ENCODE measurements at regions not wholly inside any gene's neighbourhood (a gene's known extent, or its start where the extent isn't known, plus 50 kb on each side); places are given as distances from the start of the nearest gene placed in this dataset.

DNA sequence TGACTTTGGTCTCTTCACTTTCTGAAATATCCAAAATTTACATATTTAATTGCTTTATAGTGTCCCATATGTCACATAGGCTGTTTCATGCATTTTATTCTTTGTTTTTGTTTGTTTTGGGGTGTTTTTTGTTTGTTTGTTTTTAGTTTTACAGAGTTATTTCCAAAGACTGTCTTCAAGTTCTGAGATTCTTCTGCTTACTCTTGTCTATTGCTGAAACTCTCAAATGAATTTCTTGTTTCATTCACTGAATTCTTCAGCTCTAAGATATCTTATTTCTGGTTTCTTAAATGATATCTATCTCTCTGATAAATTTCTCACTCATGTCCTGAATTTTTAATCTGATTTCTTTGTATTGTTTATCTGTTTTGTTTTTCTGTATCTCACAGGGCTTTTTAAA lies 412.0 kb upstream of the ATP2B1 start:
- DNase-seq = no peak

DNA sequence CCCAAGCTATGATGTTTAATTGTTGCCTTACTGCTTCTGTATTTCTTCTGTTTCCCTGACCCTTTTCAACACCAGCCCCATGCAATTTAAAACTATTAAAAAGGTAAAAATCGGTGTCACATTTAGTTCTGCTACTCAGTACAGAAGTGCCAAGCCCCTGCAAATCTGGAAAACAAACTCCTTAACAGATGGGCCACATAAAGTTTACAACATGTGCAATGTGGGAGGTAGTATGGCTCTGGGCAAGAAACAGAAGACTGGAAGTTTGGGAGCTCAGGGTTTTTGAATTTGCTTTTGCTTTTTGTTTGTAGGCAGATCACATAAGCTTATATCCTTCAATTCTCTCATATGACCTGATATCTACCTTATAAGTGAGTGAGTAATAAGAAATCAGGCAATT lies 404.0 kb upstream of the ATP2B1 start:
- DNase-seq = no peak

DNA sequence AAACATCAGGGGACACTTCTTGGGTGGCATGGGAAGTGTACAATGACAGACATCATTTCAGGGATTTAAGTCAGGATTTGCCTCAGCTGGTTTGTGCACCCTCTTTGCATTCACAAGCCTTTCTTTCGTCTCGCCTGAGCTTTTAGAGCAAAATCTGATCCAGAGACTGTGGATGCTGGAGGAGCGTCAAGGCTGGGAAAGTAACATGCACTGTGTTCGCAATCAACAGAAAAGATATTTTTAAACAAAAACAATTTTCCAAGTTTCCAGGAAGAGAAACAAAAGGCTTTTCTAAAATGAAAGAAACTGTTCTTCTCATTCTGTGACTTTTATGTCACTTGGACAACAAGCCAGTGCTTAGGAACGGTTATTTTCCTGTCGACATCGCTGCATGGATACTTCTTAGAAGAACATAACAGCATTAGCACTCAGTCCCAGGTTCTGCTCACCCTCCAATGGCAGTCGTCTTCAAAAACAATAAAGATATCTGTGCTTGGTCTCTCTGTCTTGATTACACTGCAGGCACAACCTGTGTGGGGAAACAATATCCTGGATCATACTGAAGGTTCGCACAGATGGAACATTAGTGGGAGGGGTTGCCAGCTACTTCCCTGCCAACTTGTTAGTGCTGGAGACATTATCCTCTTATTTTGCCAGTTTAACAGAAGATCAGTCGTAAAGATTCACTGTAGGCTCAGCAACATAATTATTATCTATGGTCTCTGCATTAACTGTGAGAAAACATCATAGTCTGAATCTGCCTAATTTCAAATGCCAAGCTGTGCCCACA lies 403.3 kb upstream of the ATP2B1 start:
- no peak for DNase-seq

DNA sequence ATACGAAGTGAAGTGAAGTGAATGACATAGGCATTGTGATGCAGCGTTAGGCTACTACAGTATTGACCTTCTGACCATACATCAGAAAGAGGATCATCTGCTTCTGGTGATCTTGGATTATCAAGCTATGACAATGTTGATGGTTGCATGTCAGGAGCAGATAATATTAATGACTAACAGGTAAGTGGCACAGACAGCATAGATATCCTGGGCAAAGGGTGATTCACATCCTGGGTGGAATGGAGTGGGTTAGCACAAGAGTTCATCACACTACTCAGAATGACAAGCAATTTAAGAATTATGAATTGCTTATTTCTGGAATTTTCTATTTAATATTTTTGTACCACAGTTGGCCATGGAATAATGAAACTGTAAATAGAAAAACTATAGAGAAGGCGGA lies 397.9 kb upstream of the ATP2B1 start:
- no peak for DNase-seq

DNA sequence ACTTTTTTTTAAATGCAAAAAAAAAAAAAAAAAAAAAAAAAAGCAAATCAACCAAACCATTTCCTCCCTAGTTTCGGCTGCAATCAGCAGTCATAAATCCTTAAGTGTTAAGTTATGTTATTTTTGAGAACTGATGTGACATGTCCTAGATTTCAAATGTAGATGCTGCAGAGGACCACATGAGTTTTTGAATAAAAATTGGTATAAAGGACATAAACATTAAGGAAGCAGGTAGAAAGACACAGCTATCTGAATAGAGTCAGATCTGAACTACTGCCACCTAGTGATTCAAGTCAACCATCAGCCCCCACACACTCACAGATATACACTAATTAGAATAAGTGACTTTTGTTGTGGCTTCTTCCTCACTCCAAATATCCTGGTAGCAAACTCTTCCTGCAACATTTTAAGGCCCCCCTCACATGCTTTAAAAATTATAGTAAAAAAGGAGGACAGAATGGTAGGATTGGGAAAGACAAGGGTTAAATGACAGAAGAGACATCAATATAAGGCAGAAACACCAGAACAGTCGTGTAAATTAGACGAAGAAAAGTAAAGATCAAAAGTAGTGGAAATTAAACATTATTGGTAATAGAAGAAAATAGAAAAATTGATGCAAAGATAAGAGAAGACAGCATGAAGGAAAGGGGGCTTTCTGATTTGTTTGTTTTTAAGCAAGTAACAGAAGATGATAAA lies 394.5 kb upstream of the ATP2B1 start:
- no peak for DNase-seq

DNA sequence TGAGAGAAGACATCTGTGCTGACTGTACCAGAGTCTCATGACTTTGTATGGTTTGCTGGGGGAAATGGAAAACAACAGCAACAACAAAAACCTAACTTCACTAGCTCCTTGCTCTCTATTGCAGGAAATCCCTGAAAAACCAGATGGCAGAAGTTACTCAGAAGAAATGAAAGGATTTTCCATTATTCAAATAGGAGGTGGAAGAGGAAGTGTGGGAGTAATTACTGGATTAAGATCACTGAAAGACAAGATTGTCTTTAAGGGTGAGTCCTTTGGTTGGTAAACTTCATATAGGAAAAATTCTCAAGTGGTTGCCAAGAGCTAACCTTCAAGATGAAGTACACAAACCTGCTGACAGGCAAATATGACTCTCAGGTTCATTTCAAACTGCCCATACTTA lies 391.9 kb upstream of the ATP2B1 start:
- DNase-seq = no peak

DNA sequence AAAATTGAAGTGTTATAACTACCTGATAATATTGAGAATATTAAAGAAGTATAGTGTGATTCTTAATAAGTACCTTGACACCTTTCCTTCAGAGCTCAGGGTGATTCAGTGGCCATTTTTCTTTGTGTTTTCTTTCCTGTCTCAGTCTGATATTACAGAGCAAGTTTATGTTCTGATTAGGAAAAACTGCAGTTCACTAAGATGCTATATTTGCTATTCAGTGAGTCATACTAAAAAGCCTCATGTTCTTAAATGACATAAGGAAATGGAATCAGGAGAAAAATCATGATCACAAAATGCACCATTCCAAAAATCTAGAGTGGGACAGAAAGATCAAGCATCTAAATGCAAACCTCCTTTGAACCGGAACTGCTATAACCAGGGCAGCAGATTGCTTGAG lies 390.6 kb upstream of the ATP2B1 start:
- DNase-seq = no peak

DNA sequence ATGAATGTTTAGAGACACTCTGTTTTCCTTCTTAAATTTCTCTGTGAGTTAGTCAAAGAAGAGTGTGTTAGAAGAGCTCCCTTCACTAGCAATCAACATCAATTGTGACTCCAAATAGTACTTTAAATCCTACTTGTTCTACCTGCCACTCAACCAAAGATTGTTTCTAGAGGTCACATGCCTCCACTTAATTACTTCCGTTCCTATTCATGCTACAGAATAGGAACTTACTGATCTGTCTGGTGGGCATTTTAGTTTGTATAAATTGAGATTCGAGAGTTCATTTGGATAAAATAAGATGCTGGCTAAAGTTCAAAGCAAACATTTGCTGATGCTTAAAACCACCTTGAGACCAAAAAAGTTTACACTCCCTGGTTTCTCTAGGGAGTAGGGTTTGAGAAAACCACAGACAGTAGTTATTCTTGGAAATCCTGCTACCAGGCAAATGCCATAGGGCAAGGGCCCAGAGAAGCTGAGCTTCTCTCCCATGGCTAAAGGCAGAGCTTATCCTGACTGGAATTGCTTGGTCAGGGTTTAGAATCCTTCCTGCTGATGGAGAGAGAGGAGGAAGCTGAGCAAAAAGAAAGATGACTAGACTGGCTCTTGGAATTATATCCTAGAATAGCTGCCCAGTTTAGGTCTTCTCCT lies 389.6 kb upstream of the ATP2B1 start:
- DNase-seq = no peak

DNA sequence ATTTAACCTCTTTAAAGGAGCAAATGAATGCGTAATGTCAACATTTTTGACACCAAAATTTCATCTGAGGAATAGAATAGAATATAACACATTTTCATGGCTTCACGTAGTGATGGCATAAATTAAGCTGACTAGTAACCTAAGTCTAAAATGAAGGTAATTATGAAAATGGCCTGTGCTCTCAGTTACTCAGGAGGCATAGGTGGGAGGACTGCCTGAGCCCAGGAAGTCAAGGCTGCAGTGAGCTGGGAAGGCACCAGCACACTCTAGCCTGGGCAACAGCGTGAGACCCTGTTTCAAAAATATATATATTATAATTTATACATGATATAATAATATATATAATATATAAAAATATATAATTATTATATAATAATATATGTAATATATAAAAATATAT lies 383.2 kb upstream of the ATP2B1 start:
- DNase-seq = no peak

DNA sequence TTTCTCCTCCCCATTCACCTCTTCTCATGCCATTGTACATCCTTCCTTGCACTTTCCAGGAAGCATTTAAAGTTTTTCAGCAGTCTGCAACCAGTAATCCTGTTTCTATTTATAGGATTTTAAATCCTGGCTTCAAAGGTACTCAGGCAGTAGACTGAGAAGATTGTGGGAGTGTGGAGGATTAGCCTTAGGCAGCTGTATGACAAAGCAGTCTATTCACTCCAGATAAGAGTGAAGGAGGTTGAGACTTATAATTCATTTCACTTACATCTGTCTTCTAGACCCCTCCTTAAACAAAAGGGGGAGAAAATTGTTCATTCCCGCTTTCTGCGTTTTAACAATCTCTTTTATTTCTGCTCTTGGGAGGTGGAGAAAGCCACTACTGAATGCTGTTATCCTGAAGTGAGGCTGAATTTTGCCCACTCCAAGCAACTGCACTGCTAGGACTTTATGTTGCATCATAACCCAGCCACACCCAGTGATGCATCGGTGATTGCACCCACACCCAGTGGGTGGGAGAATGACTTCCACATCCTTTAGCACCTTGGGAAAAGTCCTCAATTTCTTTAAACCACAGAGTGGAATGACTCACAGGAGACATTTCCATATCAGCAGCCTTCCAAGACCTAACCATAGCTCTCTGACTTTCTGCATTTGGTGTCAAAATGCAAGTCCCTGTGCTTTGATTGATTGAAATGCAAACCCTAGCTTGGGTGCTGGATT lies 382.5 kb upstream of the ATP2B1 start:
- no peak for DNase-seq

DNA sequence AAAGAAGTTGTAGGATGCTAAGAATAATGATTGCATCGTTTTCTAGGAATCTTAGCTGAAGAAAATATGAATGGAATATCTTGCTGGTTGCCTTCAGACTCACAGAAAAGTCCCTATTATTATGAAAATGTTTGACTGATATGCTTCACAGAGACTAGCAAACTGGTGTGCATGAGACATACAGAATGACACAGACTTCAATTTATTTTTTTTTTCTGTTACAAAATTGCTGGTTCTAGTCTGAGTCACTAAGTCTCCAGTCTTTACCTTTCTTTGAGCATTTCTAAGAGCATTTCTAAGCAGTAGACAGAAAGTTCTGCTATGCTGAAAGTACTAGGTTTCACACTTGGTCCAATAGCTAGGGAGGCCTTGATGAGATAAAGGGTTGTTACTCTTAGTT lies 377.6 kb upstream of the ATP2B1 start:
- DNase-seq = no peak

DNA sequence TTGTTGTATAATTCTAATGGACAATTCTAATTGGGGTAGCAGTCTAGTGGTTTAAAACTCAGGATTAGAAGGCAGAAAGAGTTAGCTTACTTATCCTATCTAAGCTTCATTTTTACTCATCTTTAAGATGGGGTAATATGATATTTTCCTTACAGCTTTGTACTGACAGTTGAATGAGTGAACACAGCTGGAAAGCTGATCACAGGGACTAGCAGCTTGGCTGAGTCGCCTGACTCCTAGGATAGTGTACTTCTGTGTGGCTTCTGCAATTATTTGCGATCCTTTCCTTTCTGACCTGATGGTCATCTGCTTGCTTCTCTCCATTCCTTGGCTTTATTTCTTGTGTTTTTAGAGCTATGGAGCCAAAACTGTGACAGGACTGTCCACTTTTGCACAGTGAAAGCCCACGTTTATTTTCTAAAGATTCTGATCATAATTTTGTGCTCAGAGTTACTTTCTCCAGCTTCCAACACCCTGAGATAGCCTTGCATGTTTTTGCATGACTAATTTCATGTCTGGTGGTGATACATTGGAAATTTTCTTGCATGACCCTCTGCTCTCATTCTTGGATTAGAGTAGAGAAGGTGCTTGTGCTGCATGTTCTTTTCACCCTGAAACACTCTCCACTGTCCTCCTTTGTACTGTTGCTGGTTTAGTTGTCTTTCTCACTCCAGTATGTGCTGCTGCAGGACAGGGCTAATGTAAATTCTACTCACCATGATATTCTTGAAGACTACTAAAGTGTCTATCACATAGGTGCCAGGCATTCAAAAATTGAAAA lies 377.0 kb upstream of the ATP2B1 start:
- DNase-seq = no peak

DNA sequence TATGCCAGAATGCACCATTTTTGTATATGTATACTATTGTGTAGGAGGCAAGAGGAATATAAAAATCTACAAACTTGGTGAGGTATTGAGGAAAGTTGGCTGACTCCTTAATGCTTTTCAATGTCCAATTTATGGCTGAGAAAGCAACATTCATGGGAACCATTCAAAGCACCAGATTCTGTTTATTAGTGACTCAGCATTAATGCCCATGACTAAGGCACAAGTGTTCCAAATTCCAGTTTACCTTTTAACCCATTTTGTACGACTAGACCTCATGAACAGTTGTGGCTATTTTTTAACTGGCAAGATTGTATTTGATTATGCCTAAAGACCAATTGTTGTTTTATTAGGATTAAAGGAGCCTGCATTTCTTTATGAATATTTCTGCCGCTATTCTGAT lies 375.4 kb upstream of the ATP2B1 start:
- no peak for DNase-seq

DNA sequence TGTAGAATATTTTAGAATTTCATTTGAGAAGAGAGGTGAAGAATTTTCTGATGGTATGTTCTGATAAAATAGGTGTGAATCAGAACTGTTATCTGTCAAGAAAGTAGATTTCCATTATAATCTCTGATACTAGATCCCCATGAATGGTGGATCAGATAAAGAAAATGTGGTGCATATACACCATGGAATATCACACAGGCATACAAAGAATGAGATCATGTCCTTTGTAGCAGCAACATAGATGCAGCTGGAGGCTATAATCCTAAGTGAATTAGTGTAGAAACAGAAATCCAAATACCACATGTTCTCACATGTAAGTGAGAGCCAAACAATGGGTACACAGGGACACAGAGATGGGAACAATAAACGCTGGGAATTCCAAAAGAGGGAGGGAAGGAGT lies 372.0 kb upstream of the ATP2B1 start:
- no peak for DNase-seq

DNA sequence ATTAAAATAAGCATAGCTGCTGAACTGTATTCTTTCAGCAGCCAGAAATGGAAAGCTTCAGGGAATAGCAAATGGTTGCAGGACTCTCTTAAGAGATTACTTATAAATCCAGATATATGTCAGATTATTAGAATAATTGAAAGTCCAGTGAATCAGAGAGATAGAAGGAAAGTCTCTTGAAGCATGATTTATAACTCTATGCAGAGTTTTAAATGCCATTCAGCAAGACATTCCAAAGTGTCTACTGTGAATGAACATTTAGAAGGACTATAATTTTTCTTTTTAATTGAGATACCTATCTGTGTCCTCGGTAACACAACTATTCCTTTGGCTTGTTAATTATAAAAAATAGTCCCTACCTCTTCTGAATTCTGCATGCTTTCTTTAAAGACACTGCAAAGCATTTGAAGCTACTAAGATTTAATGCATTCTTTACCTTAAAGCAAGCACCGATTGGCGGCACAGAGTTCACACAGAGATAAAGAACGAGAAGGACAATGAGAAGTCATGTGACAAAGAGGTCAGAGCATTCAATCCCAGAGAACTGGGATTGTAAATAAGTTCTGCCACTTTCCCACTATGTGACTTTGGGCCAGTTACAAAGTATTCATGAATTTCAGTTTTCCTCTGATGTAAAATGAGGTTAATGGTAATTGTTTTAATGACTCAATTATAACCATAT lies 371.0 kb upstream of the ATP2B1 start:
- no peak for DNase-seq

DNA sequence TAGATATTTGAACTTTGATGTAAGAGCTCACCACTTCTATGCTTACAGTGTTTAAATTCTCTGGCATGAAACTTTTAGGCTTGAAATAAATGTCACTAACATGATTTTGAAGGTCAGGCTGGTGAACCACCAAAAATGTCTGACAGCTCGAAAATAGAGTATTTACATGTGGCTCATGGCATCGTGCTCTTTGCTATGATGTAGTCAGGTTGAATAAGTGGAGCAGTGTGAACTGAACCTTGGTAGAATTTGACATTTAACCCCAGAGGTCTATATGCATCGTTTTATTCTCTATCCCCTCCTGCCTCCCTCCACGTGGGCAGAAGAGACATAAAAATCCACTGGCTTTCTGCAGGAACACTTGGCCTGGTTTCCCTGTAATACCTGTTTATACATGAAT lies 369.7 kb upstream of the ATP2B1 start:
- no peak for DNase-seq

DNA sequence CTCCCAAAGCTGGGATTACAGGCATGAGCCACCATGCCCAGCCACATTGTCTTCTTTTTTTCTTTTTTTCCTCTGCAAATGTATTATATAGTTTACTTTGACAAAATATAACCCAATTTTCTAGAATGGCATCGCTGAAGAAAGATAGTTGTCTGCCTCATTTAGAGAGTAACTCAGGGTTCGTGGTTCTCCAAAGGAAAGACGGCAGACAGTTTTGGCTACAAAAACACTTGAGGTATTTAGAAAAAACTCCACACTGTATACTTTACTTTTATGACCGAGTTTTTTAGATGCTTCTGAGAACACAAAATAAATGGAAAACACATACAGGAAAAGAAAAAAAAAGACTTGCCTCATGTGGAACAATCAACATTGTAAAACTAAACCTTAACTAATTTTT lies 369.1 kb upstream of the ATP2B1 start:
- no peak for DNase-seq

DNA sequence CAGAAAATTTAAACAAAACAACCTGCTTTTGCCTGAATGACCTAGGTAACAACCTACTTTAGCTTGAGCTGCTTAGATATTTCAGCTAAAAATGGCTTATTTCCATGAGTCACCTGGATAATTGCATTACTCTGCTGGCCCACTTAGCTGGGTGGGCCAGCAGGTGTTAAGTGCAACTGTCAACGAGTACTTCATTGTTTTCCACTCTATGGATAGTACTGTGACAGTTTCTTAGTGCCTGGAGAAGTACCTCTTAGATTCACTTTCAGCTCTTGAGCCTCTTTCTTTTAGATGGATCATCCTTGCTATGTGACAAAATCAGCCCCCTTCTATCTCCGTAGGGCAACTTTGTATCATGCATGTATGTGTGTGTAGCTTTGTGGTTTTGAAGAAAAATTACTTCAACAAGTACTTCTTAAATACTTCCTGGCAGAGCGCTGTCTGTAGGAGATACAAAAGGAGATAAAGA lies 368.2 kb upstream of the ATP2B1 start:
- DNase-seq = no peak

DNA sequence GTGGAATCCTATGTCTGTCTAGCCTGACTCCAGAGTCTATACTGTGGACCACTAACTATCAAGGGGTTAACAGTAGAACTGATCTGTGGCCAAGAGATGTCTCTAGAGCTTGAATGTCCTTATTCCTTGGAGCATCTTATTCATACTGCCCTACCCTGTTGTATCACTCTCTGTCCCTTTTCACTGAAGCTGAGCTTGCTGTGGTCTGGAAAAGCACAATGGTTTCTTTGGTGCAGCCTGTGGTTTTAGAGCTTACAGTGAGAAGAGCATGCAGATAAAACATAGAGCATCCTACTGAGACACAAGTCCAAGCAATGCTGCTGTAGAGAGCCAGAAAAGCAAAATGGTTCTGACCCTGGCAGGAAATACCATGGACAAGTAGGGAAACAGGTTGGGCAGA lies 367.0 kb upstream of the ATP2B1 start:
- DNase-seq = no peak

DNA sequence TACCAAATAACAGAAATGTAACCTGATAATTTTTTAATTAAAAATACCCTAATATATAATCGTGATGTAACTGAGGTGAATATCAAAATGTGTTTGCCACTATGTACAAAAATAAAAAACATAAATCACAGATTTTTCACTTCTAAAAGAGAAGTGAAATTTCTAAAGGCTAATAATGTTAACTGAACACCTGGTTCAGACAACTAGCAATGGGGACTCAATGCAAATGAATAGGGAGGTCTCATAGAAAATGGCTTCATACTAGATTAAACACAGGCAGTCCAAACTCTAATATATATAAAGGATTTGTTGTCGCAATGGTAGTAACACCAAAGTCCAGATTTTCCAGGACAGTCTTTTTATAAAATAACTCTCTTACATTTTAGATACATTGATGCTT lies 365.4 kb upstream of the ATP2B1 start:
- no peak for DNase-seq

DNA sequence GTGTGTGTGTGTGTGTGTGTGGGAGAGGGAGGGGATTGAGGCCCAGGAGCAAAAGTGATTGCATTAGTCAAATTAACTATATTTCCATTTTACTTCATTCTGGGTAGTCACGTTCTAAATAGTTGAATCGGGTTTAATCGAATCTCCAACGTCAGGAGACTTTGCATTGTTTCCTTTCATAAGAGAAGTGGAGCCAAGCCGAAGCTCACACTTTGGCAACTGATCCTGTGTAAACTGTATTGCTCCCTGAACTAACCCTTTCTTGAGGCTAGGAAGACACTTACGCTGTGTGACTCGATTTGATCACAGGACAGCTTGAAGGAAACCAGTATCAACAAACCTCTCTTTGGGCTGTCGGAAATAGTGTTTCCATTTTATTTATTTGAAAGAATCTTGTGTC lies 363.4 kb upstream of the ATP2B1 start:
- no peak for DNase-seq

DNA sequence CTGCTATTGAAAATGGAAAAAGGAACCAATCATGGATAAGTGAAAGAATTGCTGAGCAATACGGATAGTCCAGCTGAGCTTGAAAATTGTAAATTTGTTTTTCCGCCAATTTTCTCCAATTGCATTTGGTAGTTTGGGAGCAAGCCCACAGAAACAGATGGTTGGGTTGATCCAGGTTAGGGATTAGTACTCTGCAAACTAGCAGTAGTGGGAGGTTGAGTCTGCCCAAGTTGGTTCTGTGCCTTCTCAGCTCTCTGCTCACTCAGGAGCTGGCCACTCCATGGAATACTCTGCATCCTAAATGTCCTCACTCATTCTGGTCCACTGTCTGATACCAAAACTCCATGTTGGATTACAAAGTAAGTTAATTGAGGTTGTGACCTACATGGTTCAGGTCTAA lies 361.1 kb upstream of the ATP2B1 start:
- DNase-seq = no peak

Data from NCI-H1930 (cell line).